GM19397 (cell line): ENCODE measurements at regions not wholly inside any gene's neighbourhood (a gene's known extent, or its start where the extent isn't known, plus 50 kb on each side); places are given as distances from the start of the nearest gene placed in this dataset.
"Not testable (repeated sequence)": the region's sequence is repeated elsewhere in the genome, so short reads cannot be mapped to it uniquely, and the experiment has no call there.

Experiments
- ATAC-seq: cut with Tn5 transposase; IDR thresholded peaks from one replicate; pipeline ENCODE4 v1.9.1; 2021; ENCODE audit warnings: mild to moderate bottlenecking, moderate library complexity; ENCODE audit not compliant: unreplicated experiment

DNA sequence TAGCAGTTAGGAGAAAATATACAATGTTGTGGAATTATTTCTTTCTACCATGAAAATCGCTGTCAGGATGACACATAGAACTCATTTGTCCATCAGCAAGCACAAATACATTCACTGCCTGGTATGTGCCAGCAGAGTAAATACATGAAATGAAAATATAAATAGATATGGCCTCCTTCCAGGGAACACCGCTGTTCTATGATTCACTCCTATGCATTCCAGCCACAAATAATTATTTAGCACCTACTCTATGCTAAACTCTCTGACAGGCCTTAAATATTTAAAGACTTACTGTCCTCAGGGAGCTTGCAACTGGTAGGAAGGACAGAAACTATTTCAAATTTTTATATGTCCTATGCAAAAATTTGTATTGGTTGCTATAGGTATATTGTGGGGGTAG is 975.0 kb upstream of the NCAM2 start:
- ATAC-seq = no peak

DNA sequence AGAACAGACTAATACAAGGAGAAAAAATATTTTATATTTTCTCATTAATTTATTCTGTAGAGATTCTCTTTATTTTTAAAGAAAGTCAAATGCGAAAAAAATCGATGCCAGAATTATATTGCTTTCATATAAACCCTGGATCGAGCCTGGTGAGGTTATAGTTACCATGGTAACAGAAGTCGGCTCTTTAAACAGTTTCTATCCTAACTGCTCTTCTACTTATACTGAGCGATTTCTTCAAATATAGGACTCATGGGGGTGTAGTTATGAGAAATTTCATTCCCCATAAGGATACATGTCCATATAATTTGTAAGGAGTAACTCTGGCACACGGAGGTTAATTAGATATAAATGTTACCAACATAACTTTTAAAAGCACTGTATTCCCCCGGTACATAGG is 973.5 kb upstream of the NCAM2 start:
- ATAC-seq = no peak

GRCh38 chr21:20026543-20026942 is 971.7 kb upstream of the NCAM2 start:
- no peak for ATAC-seq

- ATAC-seq = no peak
These were observed 967.8 kb upstream of the NCAM2 start for GRCh38 chr21:20030390-20030789.

GRCh38 chr21:20031807-20032206 is 966.4 kb upstream of the NCAM2 start:
- ATAC-seq = no peak

- no peak for ATAC-seq
These were observed 957.4 kb upstream of the NCAM2 start for GRCh38 chr21:20040768-20041167.

GRCh38 chr21:20045197-20045596 is 953.0 kb upstream of the NCAM2 start:
- no peak for ATAC-seq

DNA sequence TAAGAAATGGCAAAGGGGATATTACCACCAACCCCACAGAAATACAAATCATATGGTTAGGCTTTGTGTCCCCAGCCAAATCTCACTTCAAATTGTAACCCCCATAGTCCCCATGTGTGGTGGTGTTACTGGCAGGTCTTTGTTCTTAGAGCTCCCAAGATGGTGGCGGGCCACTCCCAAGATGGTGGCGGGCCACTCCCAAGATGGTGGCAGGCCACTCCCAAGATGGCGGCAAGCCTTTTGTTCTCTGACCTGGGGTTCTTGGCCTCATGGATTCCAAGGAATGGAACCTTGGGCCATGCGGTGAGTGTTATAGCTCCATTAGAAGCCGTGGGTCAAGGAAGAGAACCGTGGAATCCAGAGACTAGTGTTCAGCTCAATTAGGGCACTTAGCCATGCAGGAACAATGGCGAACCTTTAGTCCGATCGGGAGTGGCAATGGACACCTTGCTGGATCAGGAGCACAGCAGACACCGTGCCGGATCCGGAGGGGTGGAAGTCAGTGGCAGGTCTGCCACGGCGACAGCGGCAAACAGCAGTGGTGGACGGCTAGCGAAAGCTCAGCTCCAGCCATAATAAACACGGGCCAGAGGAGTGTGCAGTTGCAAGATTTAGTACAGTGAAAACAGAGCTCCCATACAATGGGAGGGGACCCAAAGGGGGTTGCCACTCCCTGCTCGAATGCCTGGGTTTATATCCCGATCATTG is 949.9 kb upstream of the NCAM2 start:
- ATAC-seq = not testable (repeated sequence)

DNA sequence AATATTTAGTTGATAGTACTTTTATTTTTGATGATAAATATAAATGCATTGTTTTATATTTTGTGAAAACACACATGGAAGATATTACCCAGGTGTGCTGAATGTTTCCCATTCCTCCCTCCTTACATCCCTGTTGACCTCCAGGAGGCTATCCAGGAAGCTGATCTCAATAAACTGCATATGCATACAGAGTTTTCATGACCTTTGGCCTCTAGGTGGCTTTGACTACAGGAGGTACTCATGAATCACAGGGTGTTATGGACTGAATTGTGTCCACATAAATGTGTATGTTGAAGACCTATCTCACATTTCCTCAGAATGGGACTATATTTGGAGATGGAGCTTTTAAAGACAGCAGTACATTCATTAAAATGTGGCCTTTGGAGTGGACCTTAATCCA is 914.9 kb upstream of the NCAM2 start:
- ATAC-seq = no peak

DNA sequence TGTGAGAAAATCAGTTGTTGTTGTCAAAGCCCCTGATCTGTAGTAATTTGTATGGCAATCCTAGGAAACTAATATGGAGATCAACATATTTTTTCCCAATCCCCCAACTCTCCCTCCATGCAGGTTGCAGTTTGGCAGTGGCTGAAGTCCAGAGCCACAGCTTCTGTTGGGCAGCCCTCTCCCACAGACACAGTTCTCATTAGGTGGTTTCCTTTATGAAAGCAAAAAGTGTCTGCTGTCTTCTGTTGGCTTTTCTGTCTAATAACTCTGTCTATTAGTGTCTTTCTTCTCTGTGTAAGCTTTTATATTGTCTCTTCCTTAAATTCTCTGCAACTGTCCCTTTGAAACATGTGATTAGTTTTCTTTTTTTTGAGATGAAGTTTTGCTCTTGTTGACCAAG is 914.3 kb upstream of the NCAM2 start:
- ATAC-seq = no peak

DNA sequence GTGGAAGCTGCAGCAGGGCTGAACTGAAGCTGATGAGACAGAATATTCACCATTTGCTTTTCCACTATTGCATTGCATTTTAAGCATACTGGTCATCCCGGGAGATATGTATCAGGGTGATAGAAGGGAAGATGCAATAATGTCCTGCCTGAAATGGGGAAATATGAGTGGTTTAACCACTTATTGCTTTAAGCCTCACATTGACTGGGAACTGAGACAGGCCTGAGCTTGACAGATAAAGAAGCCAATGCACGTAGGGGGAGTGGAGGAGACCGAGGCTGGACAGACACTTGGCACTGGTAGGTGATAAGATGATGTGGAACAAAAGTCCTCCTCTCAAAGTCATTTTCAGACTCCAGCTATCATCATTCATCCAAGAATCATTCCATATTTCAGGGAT is 911.7 kb upstream of the NCAM2 start:
- ATAC-seq = no peak

GRCh38 chr21:20106368-20106767 is 891.8 kb upstream of the NCAM2 start:
- no peak for ATAC-seq

- no peak for ATAC-seq
These were observed 890.2 kb upstream of the NCAM2 start for GRCh38 chr21:20108016-20108415.

GRCh38 chr21:20108976-20109540 is 889.2 kb upstream of the NCAM2 start:
- no peak for ATAC-seq

- ATAC-seq = no peak
These were observed 887.8 kb upstream of the NCAM2 start for GRCh38 chr21:20110368-20110767.

DNA sequence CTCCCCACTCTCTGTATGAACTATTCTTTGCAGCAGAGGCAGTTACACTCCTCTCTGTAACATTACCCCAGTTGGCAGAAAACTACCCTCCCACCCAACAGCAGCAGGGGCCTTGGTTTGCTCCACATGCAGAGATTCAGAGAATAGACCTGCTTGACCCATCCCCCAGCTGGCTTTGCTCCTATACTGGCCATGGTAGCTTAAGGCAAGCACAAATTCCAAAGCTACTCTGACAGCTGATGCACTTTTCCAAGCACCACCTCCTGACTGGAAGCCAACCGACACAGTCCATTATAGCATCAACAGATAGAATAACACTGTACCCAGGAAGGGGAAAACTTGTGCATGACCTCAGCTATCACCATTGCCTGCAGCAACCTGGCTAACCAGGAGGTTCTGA is 846.5 kb upstream of the NCAM2 start:
- ATAC-seq = no peak

- ATAC-seq = no peak
These were observed 835.0 kb upstream of the NCAM2 start for GRCh38 chr21:20163167-20163566.

- no peak for ATAC-seq
These were observed 831.1 kb upstream of the NCAM2 start for GRCh38 chr21:20167059-20167458.

DNA sequence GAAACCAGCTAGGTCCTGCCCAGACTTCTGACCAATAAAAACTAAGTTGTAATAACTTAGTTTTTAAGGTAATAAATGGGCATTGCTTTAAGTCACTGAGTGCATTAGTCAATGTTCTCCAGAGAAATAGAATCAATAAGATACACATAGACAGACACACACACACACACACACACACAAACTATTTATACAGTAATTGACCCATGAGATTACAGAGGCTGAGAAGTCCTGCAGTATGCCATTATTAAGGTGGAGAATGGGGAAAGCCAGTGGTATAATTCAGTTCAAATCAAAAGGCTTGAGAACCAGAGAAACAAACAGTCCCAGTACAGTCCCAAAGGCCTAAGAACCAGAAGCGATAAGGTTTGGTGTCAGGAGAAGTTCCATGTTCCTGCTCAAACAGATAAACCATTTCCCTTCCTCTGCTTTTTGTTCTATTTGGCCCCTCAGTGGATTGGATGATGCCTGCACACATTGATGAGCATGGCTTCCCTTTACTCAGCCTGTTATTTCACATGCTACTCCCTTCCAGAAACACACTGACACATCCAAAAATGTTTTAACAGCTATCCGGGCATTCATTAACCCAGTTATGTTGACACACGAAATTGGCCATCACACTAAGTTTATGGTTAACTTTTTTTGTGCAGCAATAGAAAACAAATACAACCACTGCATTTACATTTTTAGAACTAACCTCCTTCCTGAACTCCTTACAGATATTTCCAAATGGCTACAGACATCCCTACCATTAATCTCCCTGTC is 828.2 kb upstream of the NCAM2 start:
- ATAC-seq = no peak

- ATAC-seq = no peak
These were observed 812.0 kb upstream of the NCAM2 start for GRCh38 chr21:20186186-20186585.

GRCh38 chr21:20187028-20187427 is 811.2 kb upstream of the NCAM2 start:
- ATAC-seq = no peak

DNA sequence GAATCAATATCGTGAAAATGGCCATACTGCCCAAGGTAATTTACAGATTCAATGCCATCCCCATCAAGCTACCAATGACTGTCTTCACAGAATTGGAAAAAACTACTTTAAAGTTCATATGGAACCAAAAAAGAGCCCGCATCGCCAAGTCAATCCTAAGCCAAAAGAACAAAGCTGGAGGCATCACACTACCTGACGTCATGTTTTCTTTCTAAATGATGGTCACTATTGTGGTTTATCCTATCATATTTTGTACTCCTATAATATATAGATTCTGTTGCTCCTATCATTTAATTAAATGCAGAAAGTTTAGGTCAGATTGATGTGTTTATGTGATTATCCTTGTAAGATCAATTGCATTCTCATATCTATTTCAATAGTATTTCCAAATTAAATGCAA is 796.9 kb upstream of the NCAM2 start:
- ATAC-seq = not testable (repeated sequence)
